Adrenal gland (tissue), 5 donors: ENCODE measurements at regions not wholly inside any gene's neighbourhood (a gene's known extent, or its start where the extent isn't known, plus 50 kb on each side); places are given as distances from the start of the nearest gene placed in this dataset.

Experiments used
- CTCF ChIP-seq, 6 experiments: fragments of 450-650 bp in 4 of 6; fragments of 200-600 bp in 2 of 6; sonication (generic) in 1 of 6; IDR thresholded peaks; 1 replicate in 5 of 6; 2 replicates in 1 of 6; pipeline versions ENCODE4 v1.5.1 to v1.8.0; 2016 to 2021; ENCODE audit warnings: antibody characterized with exemption in 6 of 6, mild to moderate bottlenecking in 2 of 6, moderate library complexity in 1 of 6
- POLR2A ChIP-seq, 2 donors: fragments of 450-650 bp; IDR thresholded peaks; one replicate each; pipeline ENCODE4 v1.6.1; 2017; ENCODE audit warnings: antibody characterized with exemption in 2 of 2, mild to moderate bottlenecking in 2 of 2, moderate library complexity in 1 of 2
- donor health status: DM: no; HTN: no; CAD: no.

GRCh38 chr16:6248199-6248598 lies 1084.4 kb upstream of the RBFOX1 start:
- TF ChIP-seq POLR2A (IDR thresholded peaks at IDR 0.05) (no peak), CTCF (IDR thresholded peaks at IDR 0.05) (no peak)
